ENCODE measurements at regions not wholly inside any gene's neighbourhood (a gene's known extent, or its start where the extent isn't known, plus 50 kb on each side); places are given as distances from the start of the nearest gene placed in this dataset.

DNA sequence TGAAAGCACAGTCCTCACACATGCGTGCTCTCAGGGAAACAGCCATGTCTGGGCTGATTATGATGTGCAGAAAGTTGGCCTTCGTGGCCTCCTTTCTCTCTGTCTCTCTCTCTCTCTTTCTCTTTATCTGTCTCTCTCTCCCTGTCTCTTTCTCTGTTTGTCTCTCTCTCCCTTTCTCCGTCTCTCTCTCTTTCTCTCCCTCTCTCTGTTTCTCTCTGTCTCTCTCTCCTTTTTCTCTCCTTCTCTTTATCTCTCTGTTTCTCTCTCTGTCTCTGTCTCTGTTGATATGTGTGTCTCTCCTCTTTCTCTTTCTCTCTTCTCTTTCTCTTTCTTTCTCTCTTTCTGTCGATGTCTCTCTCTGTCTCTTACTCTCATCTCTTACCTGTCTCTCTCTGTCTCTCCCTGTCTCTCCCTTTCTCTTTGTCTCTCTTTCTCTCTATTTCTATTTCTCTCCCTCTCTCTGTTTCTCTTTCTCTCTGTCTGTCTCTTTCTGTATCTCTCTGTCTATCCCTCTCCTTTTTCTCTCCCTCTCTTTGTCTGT is 105.4 kb upstream of the MPP7 start:
- Histone ChIP-seq H3K9me3 (ENCODE audit: control insufficient read depth in 3 of 3, low read length in 3 of 3) (no peaks in the 10 kb centered on the region), H3K9ac (ENCODE audit: low read depth in 1 of 3, low read length in 3 of 3) (no peak overlapping the region), H3K36me3 (ENCODE audit: control insufficient read depth in 3 of 3, insufficient read depth in 3 of 3, low read length in 3 of 3) (no peaks in the 10 kb centered on the region), H3K4me1 (ENCODE audit: control insufficient read depth in 3 of 3, insufficient read depth in 3 of 3, low read length in 3 of 3) (no peaks in the 10 kb centered on the region), H3K27me3 (ENCODE audit: control insufficient read depth in 3 of 3, insufficient read depth in 3 of 3, low read length in 3 of 3) (no peaks in the 10 kb centered on the region), H3K4me3 (ENCODE audit: low read length in 3 of 3) (no peak overlapping the region), H3K27ac (ENCODE audit: low read depth, low read length) (no peak overlapping the region)

GRCh38 chr10:28410420-28411135 is 107.7 kb upstream of the MPP7 start:
- Histone ChIP-seq H3K9me3 (ENCODE audit: control insufficient read depth in 3 of 3, low read length in 3 of 3) (no peaks in the 10 kb centered on the region), H3K4me1 (ENCODE audit: control insufficient read depth in 3 of 3, insufficient read depth in 3 of 3, low read length in 3 of 3) (no peaks in the 10 kb centered on the region), H3K4me3 (ENCODE audit: low read length in 3 of 3) (no peak overlapping the region), H3K27ac (ENCODE audit: low read depth, low read length) (no peak overlapping the region), H3K9ac (ENCODE audit: low read depth in 1 of 3, low read length in 3 of 3) (no peak overlapping the region), H3K27me3 (ENCODE audit: control insufficient read depth in 3 of 3, insufficient read depth in 3 of 3, low read length in 3 of 3) (no peaks in the 10 kb centered on the region), H3K36me3 (ENCODE audit: control insufficient read depth in 3 of 3, insufficient read depth in 3 of 3, low read length in 3 of 3) (no peaks in the 10 kb centered on the region)

- Histone ChIP-seq H3K9ac (ENCODE audit: low read depth in 1 of 3, low read length in 3 of 3) (no peak overlapping the region), H3K9me3 (ENCODE audit: control insufficient read depth in 3 of 3, low read length in 3 of 3) (no peaks in the 10 kb centered on the region), H3K27me3 (ENCODE audit: control insufficient read depth in 3 of 3, insufficient read depth in 3 of 3, low read length in 3 of 3) (no peaks in the 10 kb centered on the region), H3K4me1 (ENCODE audit: control insufficient read depth in 3 of 3, insufficient read depth in 3 of 3, low read length in 3 of 3) (no peaks in the 10 kb centered on the region), H3K36me3 (ENCODE audit: control insufficient read depth in 3 of 3, insufficient read depth in 3 of 3, low read length in 3 of 3) (no peaks in the 10 kb centered on the region), H3K4me3 (ENCODE audit: low read length in 3 of 3) (no peak overlapping the region), H3K27ac (ENCODE audit: low read depth, low read length) (no peak overlapping the region)
Observed at GRCh38 chr10:28411136-28411460, 108.2 kb upstream of the MPP7 start.

DNA sequence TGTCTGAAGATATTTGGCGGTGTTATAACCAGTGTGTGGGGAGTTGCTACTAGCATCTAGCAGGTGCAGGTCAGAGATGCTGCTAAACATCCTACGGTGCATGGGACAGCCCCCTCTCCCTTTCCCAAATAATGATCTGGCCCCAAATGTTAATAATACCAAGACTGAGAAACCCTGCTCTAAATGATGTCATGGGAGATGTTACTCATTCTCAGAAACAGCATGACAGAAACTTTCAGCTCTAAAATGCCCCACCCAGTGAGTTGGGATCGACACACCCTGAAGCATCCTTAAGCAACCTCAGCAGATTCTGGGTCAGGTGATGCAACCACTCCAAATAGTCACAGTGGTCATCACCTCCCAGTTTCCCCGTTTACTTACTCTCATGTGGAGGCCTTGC is 108.8 kb upstream of the MPP7 start:
- H3K9ac ChIP-seq (ENCODE audit: low read depth in 1 of 3, low read length in 3 of 3), result no peak overlapping the region
- H3K27ac ChIP-seq (ENCODE audit: low read depth, low read length), result no peak overlapping the region
- H3K27me3 ChIP-seq (ENCODE audit: control insufficient read depth in 3 of 3, insufficient read depth in 3 of 3, low read length in 3 of 3), result no peaks in the 10 kb centered on the region
- no peaks in the 10 kb centered on the region for H3K9me3 ChIP-seq (ENCODE audit: control insufficient read depth in 3 of 3, low read length in 3 of 3)
- no peaks in the 10 kb centered on the region for H3K36me3 ChIP-seq (ENCODE audit: control insufficient read depth in 3 of 3, insufficient read depth in 3 of 3, low read length in 3 of 3)
- H3K4me1 ChIP-seq (ENCODE audit: control insufficient read depth in 3 of 3, insufficient read depth in 3 of 3, low read length in 3 of 3), result no peaks in the 10 kb centered on the region
- no peak overlapping the region for H3K4me3 ChIP-seq (ENCODE audit: low read length in 3 of 3)

GRCh38 chr10:28418069-28418468 is 114.8 kb upstream of the WAC start:
- H3K27ac ChIP-seq (ENCODE audit: low read depth, low read length), result no peak overlapping the region
- H3K9me3 ChIP-seq (ENCODE audit: control insufficient read depth in 3 of 3, low read length in 3 of 3), result no peaks in the 10 kb centered on the region
- H3K27me3 ChIP-seq (ENCODE audit: control insufficient read depth in 3 of 3, insufficient read depth in 3 of 3, low read length in 3 of 3), result no peaks in the 10 kb centered on the region
- no peak overlapping the region for H3K9ac ChIP-seq (ENCODE audit: low read depth in 1 of 3, low read length in 3 of 3)
- no peak overlapping the region for H3K4me3 ChIP-seq (ENCODE audit: low read length in 3 of 3)
- no peaks in the 10 kb centered on the region for H3K36me3 ChIP-seq (ENCODE audit: control insufficient read depth in 3 of 3, insufficient read depth in 3 of 3, low read length in 3 of 3)
- no peaks in the 10 kb centered on the region for H3K4me1 ChIP-seq (ENCODE audit: control insufficient read depth in 3 of 3, insufficient read depth in 3 of 3, low read length in 3 of 3)

- H3K9me3 ChIP-seq (ENCODE audit: control insufficient read depth in 3 of 3, low read length in 3 of 3), result peaks cover 0 to 2% (median 0%) of the 10 kb centered on the region in 3 donors
- no peaks in the 10 kb centered on the region for H3K36me3 ChIP-seq (ENCODE audit: control insufficient read depth in 3 of 3, insufficient read depth in 3 of 3, low read length in 3 of 3)
- H3K4me1 ChIP-seq (ENCODE audit: control insufficient read depth in 3 of 3, insufficient read depth in 3 of 3, low read length in 3 of 3), result peaks cover 0 to 4% (median 0%) of the 10 kb centered on the region in 3 donors
- H3K9ac ChIP-seq (ENCODE audit: low read depth in 1 of 3, low read length in 3 of 3), result no peak overlapping the region
- H3K27me3 ChIP-seq (ENCODE audit: control insufficient read depth in 3 of 3, insufficient read depth in 3 of 3, low read length in 3 of 3), result no peaks in the 10 kb centered on the region
- H3K27ac ChIP-seq (ENCODE audit: low read depth, low read length), result no peak overlapping the region
- H3K4me3 ChIP-seq (ENCODE audit: low read length in 3 of 3), result no peak overlapping the region
Observed at GRCh38 chr10:28425422-28425821, 107.5 kb upstream of the WAC start.

GRCh38 chr10:28426392-28427159 is 106.3 kb upstream of the WAC start:
- no peaks in the 10 kb centered on the region for H3K36me3 ChIP-seq (ENCODE audit: control insufficient read depth in 3 of 3, insufficient read depth in 3 of 3, low read length in 3 of 3)
- H3K27ac ChIP-seq (ENCODE audit: low read depth, low read length), result no peak overlapping the region
- H3K9ac ChIP-seq (ENCODE audit: low read depth in 1 of 3, low read length in 3 of 3), result no peak overlapping the region
- peaks cover 0 to 2% (median 0%) of the 10 kb centered on the region in 3 donors for H3K9me3 ChIP-seq (ENCODE audit: control insufficient read depth in 3 of 3, low read length in 3 of 3)
- peaks cover 0 to 4% (median 0%) of the 10 kb centered on the region in 3 donors for H3K4me1 ChIP-seq (ENCODE audit: control insufficient read depth in 3 of 3, insufficient read depth in 3 of 3, low read length in 3 of 3)
- no peaks in the 10 kb centered on the region for H3K27me3 ChIP-seq (ENCODE audit: control insufficient read depth in 3 of 3, insufficient read depth in 3 of 3, low read length in 3 of 3)
- H3K4me3 ChIP-seq (ENCODE audit: low read length in 3 of 3), result no peak overlapping the region

GRCh38 chr10:28427376-28427775 is 105.5 kb upstream of the WAC start:
- H3K27me3 ChIP-seq (ENCODE audit: control insufficient read depth in 3 of 3, insufficient read depth in 3 of 3, low read length in 3 of 3), result no peaks in the 10 kb centered on the region
- no peak overlapping the region for H3K4me3 ChIP-seq (ENCODE audit: low read length in 3 of 3)
- H3K4me1 ChIP-seq (ENCODE audit: control insufficient read depth in 3 of 3, insufficient read depth in 3 of 3, low read length in 3 of 3), result peaks cover 0 to 4% (median 2%) of the 10 kb centered on the region in 3 donors
- H3K36me3 ChIP-seq (ENCODE audit: control insufficient read depth in 3 of 3, insufficient read depth in 3 of 3, low read length in 3 of 3), result no peaks in the 10 kb centered on the region
- peaks cover 0 to 2% (median 0%) of the 10 kb centered on the region in 3 donors for H3K9me3 ChIP-seq (ENCODE audit: control insufficient read depth in 3 of 3, low read length in 3 of 3)
- no peak overlapping the region for H3K9ac ChIP-seq (ENCODE audit: low read depth in 1 of 3, low read length in 3 of 3)
- no peak overlapping the region for H3K27ac ChIP-seq (ENCODE audit: low read depth, low read length)

GRCh38 chr10:28429045-28429444 is 103.9 kb upstream of the WAC start:
- Histone ChIP-seq H3K4me3 (ENCODE audit: low read length in 3 of 3) (no peak overlapping the region), H3K9ac (ENCODE audit: low read depth in 1 of 3, low read length in 3 of 3) (no peak overlapping the region), H3K9me3 (ENCODE audit: control insufficient read depth in 3 of 3, low read length in 3 of 3) (peaks cover 0 to 2% (median 0%) of the 10 kb centered on the region in 3 donors), H3K36me3 (ENCODE audit: control insufficient read depth in 3 of 3, insufficient read depth in 3 of 3, low read length in 3 of 3) (no peaks in the 10 kb centered on the region), H3K4me1 (ENCODE audit: control insufficient read depth in 3 of 3, insufficient read depth in 3 of 3, low read length in 3 of 3) (peaks cover 0 to 4% (median 3%) of the 10 kb centered on the region in 3 donors), H3K27me3 (ENCODE audit: control insufficient read depth in 3 of 3, insufficient read depth in 3 of 3, low read length in 3 of 3) (no peaks in the 10 kb centered on the region), H3K27ac (ENCODE audit: low read depth, low read length) (no peak overlapping the region)

DNA sequence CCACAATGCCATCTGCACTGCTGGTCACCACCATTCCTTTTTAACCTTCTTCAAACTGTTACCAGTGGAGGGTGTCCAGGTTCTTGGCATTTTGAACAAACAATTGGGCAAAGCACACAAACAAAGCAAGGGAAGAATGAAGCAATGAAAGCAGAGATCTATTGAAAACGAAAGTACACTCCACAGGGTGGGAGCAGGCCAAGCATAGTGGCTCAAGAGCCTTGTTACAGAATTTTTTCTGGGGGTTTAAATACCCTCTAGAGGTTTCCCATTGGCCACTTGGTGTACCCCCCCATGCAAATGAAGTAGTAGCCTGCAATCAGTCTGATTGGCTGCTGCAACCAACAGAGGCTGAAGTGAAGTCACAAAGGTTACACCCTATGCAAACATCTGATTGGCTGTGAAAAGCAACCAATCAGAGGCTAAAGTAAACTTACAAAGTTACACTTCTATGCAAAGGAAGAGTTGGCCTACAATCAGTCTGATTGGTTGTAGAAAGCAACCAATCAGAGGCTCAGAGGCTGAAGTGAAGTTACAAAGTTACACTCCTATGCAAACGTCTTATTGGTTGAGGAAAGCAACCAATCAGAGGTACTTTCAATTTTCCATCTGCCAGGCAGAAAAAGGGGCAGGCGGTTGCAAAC is 103.2 kb upstream of the WAC start:
- Histone ChIP-seq H3K36me3 (ENCODE audit: control insufficient read depth in 3 of 3, insufficient read depth in 3 of 3, low read length in 3 of 3) (no peaks in the 10 kb centered on the region), H3K4me3 (ENCODE audit: low read length in 3 of 3) (no peak overlapping the region)

More for the DNA sequence above, 103.2 kb upstream of the WAC start:
- peaks cover 0 to 2% (median 0%) of the 10 kb centered on the region in 3 donors for H3K9me3 ChIP-seq (ENCODE audit: control insufficient read depth in 3 of 3, low read length in 3 of 3)
- H3K9ac ChIP-seq (ENCODE audit: low read depth in 1 of 3, low read length in 3 of 3), result no peak overlapping the region
- H3K4me1 ChIP-seq (ENCODE audit: control insufficient read depth in 3 of 3, insufficient read depth in 3 of 3, low read length in 3 of 3), result peaks cover 0 to 4% (median 3%) of the 10 kb centered on the region in 3 donors
- H3K27me3 ChIP-seq (ENCODE audit: control insufficient read depth in 3 of 3, insufficient read depth in 3 of 3, low read length in 3 of 3), result no peaks in the 10 kb centered on the region
- no peak overlapping the region for H3K27ac ChIP-seq (ENCODE audit: low read depth, low read length)
